Keratinocyte (primary cell): ENCODE measurements at regions not wholly inside any gene's neighbourhood (a gene's known extent, or its start where the extent isn't known, plus 50 kb on each side); places are given as distances from the start of the nearest gene placed in this dataset.

ENCODE experiments used
- DNase-seq: peaks from one replicate; pipeline ENCODE4 v3.0.0-alpha.2; 2011; ENCODE audit warnings: low read depth, missing footprints, low spot score
- FAIRE-seq: peaks from 2 replicates; lab custom pipeline; 2011; peaks lifted over from hg19 to GRCh38; lab: Jason Lieb, UNC
- H2AFZ ChIP-seq: 2 replicates; pipeline ENCODE4 v1.6.0; 2012; ENCODE audit warnings: low read length, control low read depth, inconsistent platforms; ENCODE audit not compliant: control insufficient read depth
- H3K27ac ChIP-seq: 2 replicates; pipeline ENCODE4 v1.5.1; 2011; ENCODE audit warnings: low read length; ENCODE audit not compliant: control insufficient read depth, insufficient read depth
- H3K27me3 ChIP-seq: 3 replicates; pipeline ENCODE4 v1.6.0; 2011; ENCODE audit warnings: low read length; ENCODE audit not compliant: control insufficient read depth, insufficient read depth; ENCODE audit errors: extremely low read depth
- H3K36me3 ChIP-seq, 2 experiments: 2 replicates in 1 of 2; 3 replicates in 1 of 2; pipeline ENCODE4 v1.5.1; 2011; ENCODE audit warnings: low read length in 2 of 2, mild to moderate bottlenecking in 1 of 2; ENCODE audit not compliant: control insufficient read depth in 2 of 2, insufficient read depth in 2 of 2; ENCODE audit errors: extremely low read depth in 1 of 2
- H3K4me1 ChIP-seq: 3 replicates; pipeline ENCODE4 v1.5.1; 2011; ENCODE audit warnings: low read length; ENCODE audit not compliant: control insufficient read depth, insufficient read depth; ENCODE audit errors: extremely low read depth
- H3K4me2 ChIP-seq: 3 replicates; pipeline ENCODE4 v1.6.0; 2011; ENCODE audit warnings: low read depth, low read length; ENCODE audit not compliant: control insufficient read depth, insufficient read depth; ENCODE audit errors: extremely low read depth
- H3K4me3 ChIP-seq, 3 experiments: fragments of 200-600 bp in 1 of 3; sonication (generic) in 1 of 3; 2 replicates in 2 of 3; 3 replicates in 1 of 3; pipeline ENCODE4 v1.5.1; 2011 to 2016; ENCODE audit warnings: low read length in 3 of 3, mild to moderate bottlenecking in 3 of 3, control low read depth in 2 of 3, inconsistent platforms in 1 of 3, low read depth in 1 of 3, mixed read lengths in 1 of 3, mixed run types in 1 of 3, moderate library complexity in 1 of 3; ENCODE audit not compliant: control insufficient read depth in 2 of 3, insufficient read depth in 2 of 3; ENCODE audit errors: extremely low read depth in 1 of 3
- H3K79me2 ChIP-seq: 2 replicates; pipeline ENCODE4 v1.6.0; 2012; ENCODE audit warnings: low read length; ENCODE audit not compliant: control insufficient read depth, insufficient read depth
- H3K9ac ChIP-seq: 3 replicates; pipeline ENCODE4 v1.6.0; 2011; ENCODE audit warnings: low read length; ENCODE audit not compliant: control insufficient read depth, insufficient read depth; ENCODE audit errors: extremely low read depth
- H3K9me1 ChIP-seq: 3 replicates; pipeline ENCODE4 v1.6.0; 2011; ENCODE audit warnings: low read length; ENCODE audit not compliant: control insufficient read depth, insufficient read depth; ENCODE audit errors: extremely low read depth
- H3K9me3 ChIP-seq: 2 replicates; pipeline ENCODE4 v1.5.1; 2012; ENCODE audit warnings: low read depth, low read length; ENCODE audit not compliant: control insufficient read depth
- H4K20me1 ChIP-seq: 3 replicates; pipeline ENCODE4 v1.6.0; 2011; ENCODE audit warnings: low read length; ENCODE audit not compliant: control insufficient read depth, insufficient read depth; ENCODE audit errors: extremely low read depth
- EZH2 ChIP-seq: IDR thresholded peaks from one replicate; pipeline ENCODE4 v1.6.1; 2012; ENCODE audit warnings: inconsistent platforms, mild to moderate bottlenecking, low read length, moderate library complexity
- dilution Hi-C: fragments of 300-500 bp; cut with MboI; formaldehyde crosslinking; loops from one replicate; pipeline ENCODE4 v1.7.0; 2020; ENCODE audit warnings: low sequenced_read_pairs; ENCODE audit not compliant: extremely low pct_ligation_motif_present
- TF ChIP-seq, protein P1 (sequence below), 3 experiments: IDR thresholded peaks in 1 of 3; conservative IDR thresholded peaks in 1 of 3; optimal IDR thresholded peaks in 1 of 3; 2 replicates in 2 of 3; 3 replicates in 1 of 3; pipeline versions ENCODE3 to v1.5.1; 2011; ENCODE audit warnings: low read length in 3 of 3, mild to moderate bottlenecking in 3 of 3, moderate library complexity in 2 of 3, control low read depth in 1 of 3, inconsistent platforms in 1 of 3; ENCODE audit not compliant: insufficient read depth in 2 of 3; ENCODE audit errors: extremely low read depth in 1 of 3

- Histone ChIP-seq H3K27me3 (no peaks in the 10 kb centered on the region), H3K9me1 (no peaks in the 10 kb centered on the region), H3K4me1 (no peaks in the 10 kb centered on the region), H3K9ac (no peak overlapping the region), H3K9me3 (no peaks in the 10 kb centered on the region), H3K27ac (no peak overlapping the region), H3K36me3 (no peaks in the 10 kb centered on the region), H4K20me1 (no peaks in the 10 kb centered on the region), H3K4me3 (no peak overlapping the region), H3K4me2 (no peak overlapping the region), H3K79me2 (no peaks in the 10 kb centered on the region), H2AFZ (no peak overlapping the region)
- FAIRE-seq (no peak), DNase-seq (no peak)
- dilution Hi-C loops = no loop called here
- TF ChIP-seq, protein P1, sequence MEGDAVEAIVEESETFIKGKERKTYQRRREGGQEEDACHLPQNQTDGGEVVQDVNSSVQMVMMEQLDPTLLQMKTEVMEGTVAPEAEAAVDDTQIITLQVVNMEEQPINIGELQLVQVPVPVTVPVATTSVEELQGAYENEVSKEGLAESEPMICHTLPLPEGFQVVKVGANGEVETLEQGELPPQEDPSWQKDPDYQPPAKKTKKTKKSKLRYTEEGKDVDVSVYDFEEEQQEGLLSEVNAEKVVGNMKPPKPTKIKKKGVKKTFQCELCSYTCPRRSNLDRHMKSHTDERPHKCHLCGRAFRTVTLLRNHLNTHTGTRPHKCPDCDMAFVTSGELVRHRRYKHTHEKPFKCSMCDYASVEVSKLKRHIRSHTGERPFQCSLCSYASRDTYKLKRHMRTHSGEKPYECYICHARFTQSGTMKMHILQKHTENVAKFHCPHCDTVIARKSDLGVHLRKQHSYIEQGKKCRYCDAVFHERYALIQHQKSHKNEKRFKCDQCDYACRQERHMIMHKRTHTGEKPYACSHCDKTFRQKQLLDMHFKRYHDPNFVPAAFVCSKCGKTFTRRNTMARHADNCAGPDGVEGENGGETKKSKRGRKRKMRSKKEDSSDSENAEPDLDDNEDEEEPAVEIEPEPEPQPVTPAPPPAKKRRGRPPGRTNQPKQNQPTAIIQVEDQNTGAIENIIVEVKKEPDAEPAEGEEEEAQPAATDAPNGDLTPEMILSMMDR (optimal IDR thresholded peaks at IDR 0.05 in 1 of 3, IDR thresholded peaks at IDR 0.05 in 1 of 3, conservative IDR thresholded peaks at IDR 0.05 in 1 of 3; ENCODE audit: extremely low read depth in 1 of 3, insufficient read depth in 2 of 3, low read length in 3 of 3) = no peak
These were observed 1184.9 kb upstream of the ACVR2A start for GRCh38 chr2:146659976-146660375.

DNA sequence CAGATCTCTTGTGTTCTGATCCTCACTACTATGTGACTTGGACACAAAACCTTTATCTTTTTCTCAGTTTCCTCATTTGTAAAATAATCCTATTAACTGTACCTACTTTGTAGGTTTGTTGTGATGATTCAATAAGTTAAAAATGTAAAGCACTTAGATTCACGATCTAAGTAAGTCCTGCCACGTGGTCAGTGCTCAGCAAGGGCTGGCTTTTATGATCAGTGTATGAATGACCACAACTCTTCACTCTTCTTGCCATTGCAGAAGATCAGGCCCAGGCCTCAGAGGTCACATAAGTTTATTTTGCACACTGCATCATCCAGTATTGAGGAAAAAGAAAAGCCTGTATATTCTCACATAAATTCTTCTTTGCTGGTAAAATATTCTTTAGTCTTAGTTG lies 1192.5 kb upstream of the ACVR2A start:
- no peak for TF ChIP-seq EZH2
- TF ChIP-seq, protein P1 (optimal IDR thresholded peaks at IDR 0.05 in 1 of 3, IDR thresholded peaks at IDR 0.05 in 1 of 3, conservative IDR thresholded peaks at IDR 0.05 in 1 of 3; ENCODE audit: extremely low read depth in 1 of 3, insufficient read depth in 2 of 3, low read length in 3 of 3) = no peak
- Histone ChIP-seq H2AFZ (no peak overlapping the region), H3K4me3 (no peak overlapping the region), H3K9me1 (no peaks in the 10 kb centered on the region), H3K4me2 (no peak overlapping the region), H3K36me3 (no peaks in the 10 kb centered on the region), H3K9ac (no peak overlapping the region), H3K27ac (no peak overlapping the region), H3K4me1 (no peaks in the 10 kb centered on the region), H3K79me2 (no peaks in the 10 kb centered on the region), H4K20me1 (no peaks in the 10 kb centered on the region), H3K9me3 (no peaks in the 10 kb centered on the region), H3K27me3 (no peaks in the 10 kb centered on the region)
- DNase-seq = no peak
- FAIRE-seq = no peak
- dilution Hi-C loops = no loop called here
